ENCODE measurements at regions not wholly inside any gene's neighbourhood (a gene's known extent, or its start where the extent isn't known, plus 50 kb on each side); places are given as distances from the start of the nearest gene placed in this dataset.

DNA sequence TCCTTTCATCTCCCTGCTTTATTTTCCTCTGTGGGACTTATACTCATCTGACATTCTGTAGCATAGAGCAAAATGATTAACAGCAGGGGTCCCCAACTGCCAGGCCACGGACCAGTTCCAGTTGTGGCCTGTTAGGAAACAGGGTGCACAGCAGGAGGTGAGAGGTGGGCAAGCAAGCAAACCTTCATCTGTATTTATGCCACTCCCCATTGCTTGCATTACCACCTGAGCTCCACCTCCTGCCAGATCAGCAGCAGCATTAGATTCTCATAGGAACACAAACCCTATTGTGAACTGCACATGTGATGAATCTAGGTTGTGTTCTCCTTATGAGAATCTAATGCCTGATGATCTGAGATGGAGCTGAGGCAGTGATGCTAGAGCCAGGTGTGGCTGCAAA lies 130.5 kb upstream of the SLC24A3 start:
- in situ Hi-C loops (cut with MboI; ENCODE audit: low sequenced_read_pairs, unreplicated experiment): no loop called here
- TF ChIP-seq, protein P1, sequence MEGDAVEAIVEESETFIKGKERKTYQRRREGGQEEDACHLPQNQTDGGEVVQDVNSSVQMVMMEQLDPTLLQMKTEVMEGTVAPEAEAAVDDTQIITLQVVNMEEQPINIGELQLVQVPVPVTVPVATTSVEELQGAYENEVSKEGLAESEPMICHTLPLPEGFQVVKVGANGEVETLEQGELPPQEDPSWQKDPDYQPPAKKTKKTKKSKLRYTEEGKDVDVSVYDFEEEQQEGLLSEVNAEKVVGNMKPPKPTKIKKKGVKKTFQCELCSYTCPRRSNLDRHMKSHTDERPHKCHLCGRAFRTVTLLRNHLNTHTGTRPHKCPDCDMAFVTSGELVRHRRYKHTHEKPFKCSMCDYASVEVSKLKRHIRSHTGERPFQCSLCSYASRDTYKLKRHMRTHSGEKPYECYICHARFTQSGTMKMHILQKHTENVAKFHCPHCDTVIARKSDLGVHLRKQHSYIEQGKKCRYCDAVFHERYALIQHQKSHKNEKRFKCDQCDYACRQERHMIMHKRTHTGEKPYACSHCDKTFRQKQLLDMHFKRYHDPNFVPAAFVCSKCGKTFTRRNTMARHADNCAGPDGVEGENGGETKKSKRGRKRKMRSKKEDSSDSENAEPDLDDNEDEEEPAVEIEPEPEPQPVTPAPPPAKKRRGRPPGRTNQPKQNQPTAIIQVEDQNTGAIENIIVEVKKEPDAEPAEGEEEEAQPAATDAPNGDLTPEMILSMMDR (IDR thresholded peaks at IDR 0.05; ENCODE audit: borderline replicate concordance, control extremely low read depth, extremely low read depth, insufficient read depth, missing control alignments): no peak
- DNase-seq (ENCODE audit: low spot score): no peak

DNA sequence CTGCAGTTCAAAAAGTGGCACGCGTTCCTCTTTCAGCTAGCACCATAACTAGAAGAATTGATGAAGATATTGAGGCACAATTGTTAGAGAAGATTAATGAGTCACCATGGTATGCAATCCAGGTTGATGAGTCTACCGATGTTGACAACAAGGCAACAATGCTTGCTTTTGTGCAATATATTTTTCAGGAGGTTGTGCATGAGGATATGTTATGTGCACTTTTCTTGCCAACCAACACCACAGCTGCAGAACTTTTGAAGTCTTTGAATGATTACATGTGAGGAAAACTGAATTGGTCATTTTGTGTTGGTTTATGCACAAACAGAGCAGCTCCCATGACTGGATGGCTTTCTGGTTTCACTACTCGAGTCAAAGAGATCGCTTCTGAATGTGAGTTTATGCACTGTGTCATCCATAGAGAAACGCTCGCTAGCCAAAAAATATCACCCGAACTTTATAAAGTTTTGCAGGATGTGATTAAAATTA lies 129.3 kb upstream of the SLC24A3 start:
- no peak for DNase-seq (ENCODE audit: low spot score)
- in situ Hi-C loops (cut with MboI; ENCODE audit: low sequenced_read_pairs, unreplicated experiment): no loop called here

DNA sequence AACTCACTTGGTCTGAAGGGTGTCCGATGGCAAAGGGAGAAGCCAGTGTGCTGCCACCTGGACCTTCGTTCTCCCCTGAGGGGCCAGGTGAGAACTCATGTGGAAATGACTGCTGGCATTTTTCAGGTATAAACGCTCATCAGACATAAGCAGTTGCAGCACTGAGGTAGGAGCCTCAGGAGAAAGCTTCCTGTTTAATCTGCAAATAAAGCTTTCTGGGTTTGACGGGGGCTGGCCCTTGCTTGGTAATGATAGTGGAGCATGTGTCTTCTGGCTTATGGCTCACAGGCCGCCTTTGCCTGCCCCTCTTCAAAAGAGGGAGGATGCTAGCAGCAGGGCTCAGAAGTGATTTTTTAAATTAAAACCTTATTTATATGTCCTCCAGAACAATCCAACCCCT lies 122.1 kb upstream of the SLC24A3 start:
- TF ChIP-seq, protein P1 (IDR thresholded peaks at IDR 0.05; ENCODE audit: borderline replicate concordance, control extremely low read depth, extremely low read depth, insufficient read depth, missing control alignments): no peak
- DNase-seq (ENCODE audit: low spot score): no peak
- in situ Hi-C loops (cut with MboI; ENCODE audit: low sequenced_read_pairs, unreplicated experiment): no loop called here

More for the DNA sequence above, 129.3 kb upstream of the SLC24A3 start:
- TF ChIP-seq, protein P1 (IDR thresholded peaks at IDR 0.05; ENCODE audit: borderline replicate concordance, control extremely low read depth, extremely low read depth, insufficient read depth, missing control alignments): no peak

DNA sequence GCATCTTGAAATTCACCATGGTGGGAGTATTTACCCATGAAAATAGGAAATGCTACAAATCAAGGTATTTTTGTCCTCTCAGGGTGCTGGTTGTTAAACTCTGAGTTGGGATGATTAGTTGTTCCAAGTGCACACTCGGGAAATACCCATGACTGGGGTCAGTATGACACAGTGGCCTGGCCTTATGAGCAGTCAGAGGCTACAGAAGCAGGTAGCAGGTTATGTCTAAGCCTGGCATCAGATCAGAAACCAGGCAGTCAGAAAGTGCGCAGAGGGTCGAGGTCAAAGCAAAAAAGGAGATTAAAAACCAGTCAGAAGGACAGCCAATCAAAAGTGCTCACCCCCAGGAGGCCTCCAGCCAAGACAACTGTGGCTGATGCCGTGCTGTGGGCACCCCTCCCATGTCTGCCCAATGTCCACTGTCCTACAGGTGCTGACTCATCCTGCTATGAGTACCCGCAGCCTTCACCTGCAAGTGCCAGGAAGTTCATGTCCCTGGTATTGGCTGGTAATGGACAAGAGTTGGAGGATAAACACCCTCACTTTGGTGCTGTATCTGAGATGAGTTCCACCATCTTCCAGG lies 117.4 kb upstream of the SLC24A3 start:
- TF ChIP-seq, protein P1 (IDR thresholded peaks at IDR 0.05; ENCODE audit: borderline replicate concordance, control extremely low read depth, extremely low read depth, insufficient read depth, missing control alignments): no peak
- in situ Hi-C loops (cut with MboI; ENCODE audit: low sequenced_read_pairs, unreplicated experiment): no loop called here
- no peak for DNase-seq (ENCODE audit: low spot score)

DNA sequence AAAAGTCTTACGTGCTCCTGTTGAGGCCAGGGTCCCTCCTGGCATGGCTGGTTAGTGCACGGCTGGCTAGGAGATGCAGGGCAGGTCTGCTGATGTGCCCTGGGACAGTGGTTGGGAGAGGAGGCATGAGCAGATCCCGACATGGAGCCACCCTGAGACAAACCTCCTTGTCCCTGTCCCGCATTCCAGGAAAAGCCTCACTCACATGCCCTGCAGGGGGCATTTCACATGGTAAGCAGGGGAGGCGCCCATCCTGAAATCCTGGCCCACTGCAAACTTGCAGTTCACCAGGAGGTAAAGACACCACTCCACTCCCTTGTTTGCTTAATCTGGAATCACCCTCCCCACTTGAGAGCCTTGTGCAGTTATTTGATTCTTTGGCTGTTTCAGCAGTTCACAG lies 116.7 kb upstream of the SLC24A3 start:
- no peak for DNase-seq (ENCODE audit: low spot score)
- TF ChIP-seq, protein P1 (IDR thresholded peaks at IDR 0.05; ENCODE audit: borderline replicate concordance, control extremely low read depth, extremely low read depth, insufficient read depth, missing control alignments): no peak
- in situ Hi-C loops (cut with MboI; ENCODE audit: low sequenced_read_pairs, unreplicated experiment): no loop called here

DNA sequence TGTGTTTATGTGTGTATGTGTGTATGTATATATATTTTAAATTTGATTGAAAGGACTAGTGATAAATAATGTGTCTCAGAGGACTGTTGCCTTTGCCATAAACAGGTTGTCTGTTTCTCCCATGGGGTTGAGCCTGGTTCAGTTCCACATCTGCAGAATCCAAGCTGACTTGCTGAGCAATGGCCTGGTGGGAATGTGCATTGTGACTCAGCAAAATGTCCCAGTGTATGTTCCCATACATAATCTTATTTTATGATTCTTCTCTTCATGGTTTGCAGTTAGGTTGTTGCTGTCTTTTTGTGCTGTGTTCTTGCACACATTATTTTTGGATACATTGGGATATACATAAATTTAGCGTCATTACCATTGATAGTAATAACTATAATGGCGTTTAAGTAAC lies 115.6 kb upstream of the SLC24A3 start:
- in situ Hi-C loops (cut with MboI; ENCODE audit: low sequenced_read_pairs, unreplicated experiment): no loop called here
- TF ChIP-seq, protein P1 (IDR thresholded peaks at IDR 0.05; ENCODE audit: borderline replicate concordance, control extremely low read depth, extremely low read depth, insufficient read depth, missing control alignments): no peak
- DNase-seq (ENCODE audit: low spot score): no peak
